Fibroblast of villous mesenchyme (primary cell): ENCODE measurements at regions not wholly inside any gene's neighbourhood (a gene's known extent, or its start where the extent isn't known, plus 50 kb on each side); places are given as distances from the start of the nearest gene placed in this dataset.

ENCODE experiments used
- DNase-seq: peaks from one replicate; pipeline ENCODE4 v3.0.0-alpha.2; 2010; ENCODE audit warnings: low read depth
- H3K4me3 ChIP-seq: 2 replicates; pipeline ENCODE4 v1.5.1; 2011; ENCODE audit warnings: low read depth, mild to moderate bottlenecking, low read length
- TF ChIP-seq, protein P1 (sequence below): IDR thresholded peaks from 2 replicates; pipeline ENCODE4 v1.5.1; 2012; ENCODE audit warnings: low read depth, mild to moderate bottlenecking, low read length; ENCODE audit not compliant: insufficient read depth

DNA sequence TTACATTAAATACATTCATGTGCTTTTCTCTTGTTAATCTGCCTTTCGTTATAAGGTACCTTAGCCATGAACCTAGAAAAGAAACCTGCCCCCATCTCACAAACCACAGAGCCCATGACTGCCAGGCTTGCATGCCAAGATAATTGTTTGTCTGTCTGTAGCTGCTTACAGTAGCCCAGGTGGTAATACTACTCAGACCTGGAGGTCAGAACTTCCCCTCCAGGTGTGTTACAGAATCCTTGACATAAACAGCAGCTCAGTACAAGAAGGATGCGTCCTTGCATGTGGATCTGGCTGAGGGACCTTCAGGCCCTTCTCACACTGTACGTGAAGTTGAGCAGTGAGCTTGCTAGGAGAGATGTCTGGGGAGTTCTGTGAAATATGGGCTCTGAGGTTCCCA, 291.4 kb downstream of the CSNK1G3 start:
- TF ChIP-seq, protein P1, sequence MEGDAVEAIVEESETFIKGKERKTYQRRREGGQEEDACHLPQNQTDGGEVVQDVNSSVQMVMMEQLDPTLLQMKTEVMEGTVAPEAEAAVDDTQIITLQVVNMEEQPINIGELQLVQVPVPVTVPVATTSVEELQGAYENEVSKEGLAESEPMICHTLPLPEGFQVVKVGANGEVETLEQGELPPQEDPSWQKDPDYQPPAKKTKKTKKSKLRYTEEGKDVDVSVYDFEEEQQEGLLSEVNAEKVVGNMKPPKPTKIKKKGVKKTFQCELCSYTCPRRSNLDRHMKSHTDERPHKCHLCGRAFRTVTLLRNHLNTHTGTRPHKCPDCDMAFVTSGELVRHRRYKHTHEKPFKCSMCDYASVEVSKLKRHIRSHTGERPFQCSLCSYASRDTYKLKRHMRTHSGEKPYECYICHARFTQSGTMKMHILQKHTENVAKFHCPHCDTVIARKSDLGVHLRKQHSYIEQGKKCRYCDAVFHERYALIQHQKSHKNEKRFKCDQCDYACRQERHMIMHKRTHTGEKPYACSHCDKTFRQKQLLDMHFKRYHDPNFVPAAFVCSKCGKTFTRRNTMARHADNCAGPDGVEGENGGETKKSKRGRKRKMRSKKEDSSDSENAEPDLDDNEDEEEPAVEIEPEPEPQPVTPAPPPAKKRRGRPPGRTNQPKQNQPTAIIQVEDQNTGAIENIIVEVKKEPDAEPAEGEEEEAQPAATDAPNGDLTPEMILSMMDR: no peak
- DNase-seq: no peak
- no peak overlapping the region for H3K4me3 ChIP-seq

DNA sequence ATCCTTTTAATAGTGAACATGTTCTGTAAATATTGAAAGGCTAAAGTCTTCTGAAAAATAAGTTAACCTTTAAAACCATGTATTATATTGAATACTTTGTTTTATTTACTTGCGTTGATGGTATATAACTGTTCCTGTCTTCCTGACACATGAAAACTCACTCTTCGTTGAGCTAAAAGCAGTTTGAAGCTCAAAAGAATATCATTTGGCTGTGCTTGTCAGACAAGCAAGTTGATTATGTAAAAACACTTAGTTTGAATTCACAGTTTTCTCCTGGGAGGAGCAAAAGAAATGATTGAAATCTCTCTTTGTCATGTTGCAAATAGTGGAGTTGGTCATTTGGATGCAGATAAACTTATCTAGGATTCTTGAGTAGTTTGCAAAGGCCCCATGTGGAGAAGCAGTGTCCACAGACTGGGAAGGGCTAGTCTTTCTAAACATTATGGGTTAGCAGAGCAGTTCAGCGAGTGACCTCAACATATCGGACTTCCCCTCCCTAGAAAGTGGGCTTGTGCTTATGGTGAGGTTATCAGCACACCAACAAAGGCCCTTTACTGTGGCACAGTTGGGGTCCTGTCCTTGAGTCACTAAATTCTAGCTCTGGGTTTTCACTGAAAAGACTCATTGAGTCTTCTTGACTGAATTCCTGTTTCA, 290.4 kb downstream of the CSNK1G3 start:
- TF ChIP-seq, protein P1: no peak
- DNase-seq: no peak
- H3K4me3 ChIP-seq: no peak overlapping the region

DNA sequence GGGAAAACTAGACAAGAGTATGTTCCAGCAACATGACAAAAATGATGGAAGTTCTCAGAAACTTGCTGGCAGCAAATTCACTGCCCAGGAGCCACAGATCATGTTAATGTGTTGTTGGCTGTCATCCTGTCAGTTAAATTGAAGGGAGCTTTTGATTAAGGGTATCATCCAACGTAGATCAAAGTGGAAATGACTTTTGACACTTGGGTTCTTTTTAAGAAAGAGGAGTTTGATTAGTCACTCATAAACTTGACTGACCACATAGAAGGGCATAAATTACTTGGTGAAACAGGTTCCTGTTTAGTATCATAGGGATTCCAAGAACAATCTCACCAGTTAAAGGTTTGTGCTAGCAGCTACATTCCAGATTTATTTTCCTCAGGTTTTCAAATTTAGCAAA, 288.7 kb downstream of the CSNK1G3 start:
- H3K4me3 ChIP-seq: no peak overlapping the region
- no peak for DNase-seq
- TF ChIP-seq, protein P1: no peak

DNA sequence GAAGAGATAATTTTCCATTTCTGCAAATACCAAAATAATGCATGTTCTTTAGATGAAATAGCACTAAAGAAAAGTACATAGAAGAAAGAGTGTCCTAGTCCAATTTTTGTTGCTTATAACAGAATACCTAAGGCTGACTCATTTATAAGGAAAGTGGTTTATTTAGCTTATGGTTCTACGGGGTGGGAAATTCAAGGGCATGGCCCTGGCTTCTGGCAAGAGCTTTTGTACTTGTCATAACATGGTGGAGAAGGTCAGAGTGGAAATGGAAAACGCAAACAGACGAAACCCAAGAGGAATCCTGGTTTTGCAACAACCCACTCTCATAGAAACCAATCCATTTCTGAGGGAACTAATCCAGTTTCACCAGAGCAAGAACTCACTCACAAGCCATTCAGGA, 283.7 kb downstream of the CSNK1G3 start:
- H3K4me3 ChIP-seq: no peak overlapping the region
- peak; percentile 69 for DNase-seq
- TF ChIP-seq, protein P1: no peak

DNA sequence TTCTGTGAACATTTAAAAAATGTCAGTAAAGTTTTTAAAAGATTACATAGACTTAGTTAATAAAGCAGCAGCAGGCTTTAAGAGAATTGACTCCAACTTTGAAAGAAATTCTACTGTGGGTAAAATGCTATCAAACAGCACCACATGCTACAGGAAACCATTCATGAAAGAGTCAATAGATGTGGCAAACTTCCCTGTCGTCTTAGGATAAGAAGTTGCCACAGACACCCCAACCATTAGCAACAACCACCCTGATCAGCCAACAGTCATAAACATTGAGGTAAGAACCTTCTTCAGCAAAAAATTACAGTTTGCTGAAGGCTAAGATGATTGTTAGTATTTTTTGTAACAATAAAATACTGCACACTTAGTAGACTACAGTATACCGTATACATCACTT, 278.2 kb downstream of the CSNK1G3 start:
- no peak for DNase-seq
- TF ChIP-seq, protein P1: no peak
- H3K4me3 ChIP-seq: no peak overlapping the region

DNA sequence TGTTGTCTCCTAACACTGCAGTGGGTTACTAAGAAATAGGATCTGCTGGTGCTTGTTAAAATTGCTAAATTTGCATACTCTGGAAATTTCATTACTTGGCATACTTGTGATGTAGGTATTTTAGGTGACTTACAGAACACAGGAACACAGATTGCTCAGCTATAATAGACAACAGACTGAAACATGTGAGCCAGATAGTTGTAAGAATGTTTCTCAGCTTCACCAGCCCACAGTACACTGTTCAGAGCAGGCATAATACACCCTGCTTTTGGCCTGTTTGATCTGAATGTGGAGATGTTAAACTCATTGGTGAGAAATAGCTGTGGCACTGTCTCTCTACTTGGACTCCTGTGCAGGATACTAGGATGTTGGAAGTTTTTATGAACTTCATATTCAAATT, 275.7 kb downstream of the CSNK1G3 start:
- TF ChIP-seq, protein P1: no peak
- no peak for DNase-seq
- no peak overlapping the region for H3K4me3 ChIP-seq

DNA sequence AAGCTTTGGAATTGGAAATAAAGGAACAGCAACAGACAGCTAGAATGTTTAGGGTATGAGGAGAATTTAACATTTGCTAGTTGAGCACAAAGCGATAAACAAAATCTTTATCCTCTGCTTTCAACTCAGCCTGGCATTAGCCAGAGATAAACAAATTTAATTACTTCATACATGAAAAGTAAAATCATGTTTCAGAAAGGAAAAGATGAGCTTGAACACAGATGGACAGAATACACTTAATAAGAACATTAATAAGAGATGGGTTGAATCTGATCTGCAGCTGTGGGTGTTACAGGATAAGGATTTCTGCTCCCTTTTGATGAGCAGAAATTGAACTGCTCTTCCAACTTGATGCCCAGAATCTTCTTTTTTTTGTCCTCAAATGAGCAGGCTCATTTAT, 275.2 kb downstream of the CSNK1G3 start:
- TF ChIP-seq, protein P1: no peak
- no peak for DNase-seq
- no peak overlapping the region for H3K4me3 ChIP-seq
